ENCODE measurements at regions not wholly inside any gene's neighbourhood (a gene's known extent, or its start where the extent isn't known, plus 50 kb on each side); places are given as distances from the start of the nearest gene placed in this dataset.

DNA sequence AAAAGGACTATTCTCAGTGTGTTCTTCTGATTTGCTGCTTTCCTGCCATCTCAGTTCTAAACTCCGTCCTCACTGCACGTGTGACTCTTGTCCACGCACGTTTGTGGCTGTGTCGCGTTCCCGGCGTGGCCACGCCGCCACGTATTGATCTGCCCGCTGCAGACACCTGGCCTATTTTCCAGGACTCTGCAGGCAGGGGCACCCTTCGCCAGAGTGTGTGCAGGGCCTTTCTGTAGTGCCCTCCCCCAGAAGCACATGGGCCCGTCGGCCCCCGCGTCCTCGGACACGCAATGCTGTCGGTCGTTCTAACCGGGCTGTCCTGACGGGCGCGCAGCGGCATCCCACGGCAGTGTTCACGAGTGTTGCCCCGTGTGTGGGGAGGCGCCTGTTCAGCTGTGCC, 87.6 kb downstream of the YTHDF1 start:
- DNase-seq = no peak
- H3K9me3 ChIP-seq (ENCODE audit: control insufficient read depth in 2 of 3, low read length in 3 of 3) = no peaks in the 10 kb centered on the region
- no peaks in the 10 kb centered on the region for H3K27me3 ChIP-seq (ENCODE audit: control insufficient read depth in 2 of 2, insufficient read depth in 2 of 2, low read length in 2 of 2)

DNA sequence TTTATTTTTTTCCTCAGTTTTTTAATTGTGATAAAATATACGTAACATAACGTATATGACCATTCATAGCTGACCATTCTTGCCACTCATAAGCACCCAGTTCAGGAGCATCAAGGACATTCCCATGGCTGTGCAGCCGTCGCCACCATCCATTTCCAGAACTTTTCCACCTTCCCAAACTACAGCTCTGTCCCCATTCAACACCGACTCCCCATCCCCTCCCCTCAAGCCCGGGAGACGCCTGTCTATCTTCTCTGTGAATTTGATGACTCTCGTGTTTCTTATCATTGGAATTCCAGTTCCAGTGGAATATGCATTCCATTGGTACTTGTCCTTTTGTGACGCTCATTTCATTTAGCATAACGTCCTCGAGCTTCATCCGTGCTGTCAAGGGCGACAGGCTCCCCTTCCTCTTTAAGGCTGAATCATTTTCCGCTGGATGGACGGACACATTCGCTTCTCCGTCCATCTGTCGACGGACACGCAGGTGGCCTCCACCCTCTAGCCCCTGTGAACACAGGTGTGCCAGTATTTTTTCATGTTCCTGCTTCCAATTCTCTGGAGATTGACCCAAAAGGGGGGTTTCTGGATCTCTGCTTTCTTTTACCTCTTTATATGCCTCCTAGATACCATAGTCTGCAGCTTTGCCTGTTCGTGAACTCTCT, 88.1 kb downstream of the YTHDF1 start:
- no peaks in the 10 kb centered on the region for H3K36me3 ChIP-seq (ENCODE audit: control insufficient read depth in 2 of 3, insufficient read depth in 3 of 3, low read length in 3 of 3)
- CTCF ChIA-PET = no interaction called here
- Mint-ChIP-seq H3K27me3 (peaks cover 2 to 31% (median 17%) of the 10 kb centered on the region in 5 donors), H3K9me3 (peaks cover 0 to 2% (median 0%) of the 10 kb centered on the region in 11 donors), H3K36me3 (peaks cover 0 to 4% (median 0%) of the 10 kb centered on the region in 5 donors), H3K4me1 (no peaks in the 10 kb centered on the region), H3K27ac (no peak overlapping the region), H3K4me3 (no peak overlapping the region)
- POLR2A ChIA-PET = no interaction called here
- no peak overlapping the region for H3K4me3 ChIP-seq (ENCODE audit: low read length)
- no peak overlapping the region for H3K27ac ChIP-seq (ENCODE audit: low read depth, low read length)
- H3K4me1 ChIP-seq (ENCODE audit: control insufficient read depth in 2 of 2, insufficient read depth in 2 of 2, low read length in 2 of 2) = no peaks in the 10 kb centered on the region
- H3K9me3 ChIP-seq (ENCODE audit: control insufficient read depth in 2 of 3, low read length in 3 of 3) = no peaks in the 10 kb centered on the region
- ATAC-seq (no peak), DNase-seq (no peak)
- intact Hi-C loops (cut with micrococcal nuclease) = no loop called here
- no peaks in the 10 kb centered on the region for H3K27me3 ChIP-seq (ENCODE audit: control insufficient read depth in 2 of 2, insufficient read depth in 2 of 2, low read length in 2 of 2)

More for the DNA sequence above, 87.6 kb downstream of the YTHDF1 start:
- H3K4me1 ChIP-seq (ENCODE audit: control insufficient read depth in 2 of 2, insufficient read depth in 2 of 2, low read length in 2 of 2) = no peaks in the 10 kb centered on the region
- peaks cover 2 to 31% (median 17%) of the 10 kb centered on the region in 5 donors for H3K27me3 Mint-ChIP-seq
- no peak overlapping the region for H3K27ac Mint-ChIP-seq
- no peak overlapping the region for H3K4me3 Mint-ChIP-seq
- intact Hi-C loops (cut with micrococcal nuclease) = no loop called here
- CTCF ChIA-PET = no interaction called here
- ATAC-seq = no peak
- no peak overlapping the region for H3K27ac ChIP-seq (ENCODE audit: low read depth, low read length)
- H3K4me1 Mint-ChIP-seq = no peaks in the 10 kb centered on the region
- peaks cover 0 to 4% (median 0%) of the 10 kb centered on the region in 5 donors for H3K36me3 Mint-ChIP-seq
- no peaks in the 10 kb centered on the region for H3K36me3 ChIP-seq (ENCODE audit: control insufficient read depth in 2 of 3, insufficient read depth in 3 of 3, low read length in 3 of 3)
- H3K4me3 ChIP-seq (ENCODE audit: low read length) = no peak overlapping the region
- peaks cover 0 to 2% (median 0%) of the 10 kb centered on the region in 11 donors for H3K9me3 Mint-ChIP-seq
- POLR2A ChIA-PET = no interaction called here

DNA sequence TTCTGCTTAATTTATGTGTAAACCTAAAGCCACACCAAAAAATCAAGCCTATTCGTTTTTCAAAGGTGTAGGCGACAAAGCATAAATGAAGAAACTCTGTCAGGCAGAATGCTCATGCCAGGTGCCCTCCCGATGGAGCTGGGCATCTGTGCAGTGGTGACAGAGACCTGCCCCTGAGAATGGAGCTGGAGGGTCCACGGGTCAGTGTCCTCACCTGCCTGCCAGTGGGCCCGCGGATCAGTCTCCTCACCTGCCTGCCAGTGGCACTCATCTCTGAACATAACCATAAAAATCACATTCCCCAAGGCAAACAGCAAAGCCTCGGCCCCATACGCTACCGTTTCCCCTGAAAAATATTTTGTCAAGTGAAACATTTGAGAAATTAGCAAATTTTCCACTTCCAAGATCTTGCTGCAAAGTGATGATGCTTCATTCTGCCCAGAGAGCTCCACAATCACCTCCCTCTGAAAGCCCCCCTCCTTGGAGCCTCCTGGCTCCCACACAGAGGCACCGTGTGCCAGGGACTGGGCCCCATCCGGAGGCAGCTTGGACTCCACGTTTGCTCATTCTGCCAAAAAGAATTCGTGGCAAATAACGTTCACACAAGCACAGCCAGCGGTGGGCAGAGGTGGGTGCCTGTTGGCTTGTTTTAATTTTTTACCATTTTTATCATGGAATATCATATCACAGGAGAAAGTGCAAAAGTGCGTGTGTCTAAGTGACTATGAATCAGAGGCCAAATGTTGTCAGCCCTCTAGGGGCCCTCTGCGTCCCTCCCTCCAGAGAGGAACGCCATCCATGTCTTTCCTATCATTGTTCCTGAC, 88.8 kb downstream of the YTHDF1 start:
- Mint-ChIP-seq H3K27me3 (peaks cover 2 to 27% (median 15%) of the 10 kb centered on the region in 5 donors), H3K27ac (no peak overlapping the region), H3K4me1 (no peaks in the 10 kb centered on the region), H3K4me3 (no peak overlapping the region), H3K36me3 (peaks cover 0 to 4% (median 0%) of the 10 kb centered on the region in 5 donors), H3K9me3 (peaks cover 0 to 2% (median 0%) of the 10 kb centered on the region in 11 donors)
- Histone ChIP-seq H3K27me3 (ENCODE audit: control insufficient read depth in 2 of 2, insufficient read depth in 2 of 2, low read length in 2 of 2) (no peaks in the 10 kb centered on the region), H3K4me3 (ENCODE audit: low read length) (no peak overlapping the region), H3K36me3 (ENCODE audit: control insufficient read depth in 2 of 3, insufficient read depth in 3 of 3, low read length in 3 of 3) (no peaks in the 10 kb centered on the region), H3K27ac (ENCODE audit: low read depth, low read length) (no peak overlapping the region), H3K9me3 (ENCODE audit: control insufficient read depth in 2 of 3, low read length in 3 of 3) (no peaks in the 10 kb centered on the region), H3K4me1 (ENCODE audit: control insufficient read depth in 2 of 2, insufficient read depth in 2 of 2, low read length in 2 of 2) (no peaks in the 10 kb centered on the region)
- intact Hi-C loops (cut with micrococcal nuclease) = no loop called here
- POLR2A ChIA-PET = no interaction called here
- ATAC-seq (no peak), DNase-seq (no peak)
- CTCF ChIA-PET = no interaction called here

DNA sequence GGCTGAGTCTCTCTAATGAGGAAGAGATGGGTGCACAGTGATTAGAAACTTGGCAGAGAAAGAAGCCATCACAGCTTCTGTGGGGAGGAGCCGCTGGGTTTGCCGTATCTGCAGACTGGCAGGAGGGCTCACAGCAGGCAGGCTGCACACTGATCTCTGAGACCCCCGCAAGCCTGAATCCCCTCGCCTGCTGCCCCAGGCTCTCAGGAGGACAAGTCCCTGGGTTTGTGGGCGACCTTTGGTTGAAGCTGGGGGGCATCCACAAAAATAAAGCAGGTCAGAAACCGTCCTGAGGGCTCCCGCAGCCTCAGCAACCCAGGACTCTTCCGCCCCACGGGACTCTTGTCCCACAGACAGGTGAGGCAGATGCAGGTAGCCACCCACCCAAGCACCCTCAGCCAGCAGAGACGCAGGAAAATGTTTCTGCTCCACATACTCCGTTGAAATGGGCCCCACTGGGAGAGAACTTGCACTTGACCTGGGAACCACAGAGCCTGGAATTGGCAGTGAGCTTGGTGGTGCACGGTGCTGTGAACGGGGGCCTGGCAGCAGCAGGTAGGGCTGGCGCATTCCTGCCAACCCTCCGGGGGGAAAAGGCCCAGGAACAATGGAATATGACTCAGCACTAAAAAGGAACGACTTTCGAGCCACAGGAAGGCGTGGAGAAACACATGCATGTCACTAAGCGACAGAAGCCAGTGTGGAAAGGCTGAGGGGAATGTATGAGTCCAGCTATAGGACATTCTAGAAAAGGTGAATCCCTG, 89.9 kb downstream of the YTHDF1 start:
- intact Hi-C loops (cut with micrococcal nuclease) = no loop called here
- DNase-seq (no peak), ATAC-seq (no peak)
- H3K4me3 ChIP-seq (ENCODE audit: low read length) = no peak overlapping the region
- Mint-ChIP-seq H3K4me3 (no peak overlapping the region), H3K27ac (no peak overlapping the region), H3K4me1 (no peaks in the 10 kb centered on the region), H3K27me3 (peaks cover 2 to 17% (median 12%) of the 10 kb centered on the region in 5 donors), H3K36me3 (peaks cover 0 to 4% (median 0%) of the 10 kb centered on the region in 5 donors), H3K9me3 (peaks cover 0 to 2% (median 0%) of the 10 kb centered on the region in 11 donors)
- ChIA-PET POLR2A (no interaction called here), CTCF (no interaction called here)
- no peaks in the 10 kb centered on the region for H3K4me1 ChIP-seq (ENCODE audit: control insufficient read depth in 2 of 2, insufficient read depth in 2 of 2, low read length in 2 of 2)
- H3K27me3 ChIP-seq (ENCODE audit: control insufficient read depth in 2 of 2, insufficient read depth in 2 of 2, low read length in 2 of 2) = no peaks in the 10 kb centered on the region
- H3K27ac ChIP-seq (ENCODE audit: low read depth, low read length) = no peak overlapping the region
- no peaks in the 10 kb centered on the region for H3K9me3 ChIP-seq (ENCODE audit: control insufficient read depth in 2 of 3, low read length in 3 of 3)
- no peaks in the 10 kb centered on the region for H3K36me3 ChIP-seq (ENCODE audit: control insufficient read depth in 2 of 3, insufficient read depth in 3 of 3, low read length in 3 of 3)

DNA sequence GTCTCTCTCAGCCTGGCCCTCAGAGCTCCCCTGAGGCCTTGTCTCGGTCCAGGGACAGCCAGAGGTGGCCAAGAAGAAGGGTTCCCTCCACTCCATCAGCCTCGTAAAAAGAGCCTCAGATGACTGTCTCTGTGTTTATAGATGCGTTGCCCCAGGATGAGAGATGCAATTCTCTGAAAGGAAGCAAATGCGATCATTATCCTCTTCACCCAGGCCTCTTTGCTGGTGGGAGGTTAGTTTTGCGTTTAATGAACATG, 90.4 kb downstream of the YTHDF1 start:
- no peaks in the 10 kb centered on the region for H3K27me3 ChIP-seq (ENCODE audit: control insufficient read depth in 2 of 2, insufficient read depth in 2 of 2, low read length in 2 of 2)
- Mint-ChIP-seq H3K9me3 (peaks cover 0 to 2% (median 0%) of the 10 kb centered on the region in 11 donors), H3K4me3 (no peak overlapping the region), H3K27me3 (peaks cover 2 to 17% (median 12%) of the 10 kb centered on the region in 5 donors), H3K4me1 (no peaks in the 10 kb centered on the region), H3K36me3 (peaks cover 0 to 4% (median 0%) of the 10 kb centered on the region in 5 donors), H3K27ac (no peak overlapping the region)
- ChIA-PET CTCF (no interaction called here), POLR2A (no interaction called here)
- H3K27ac ChIP-seq (ENCODE audit: low read depth, low read length) = no peak overlapping the region
- no peaks in the 10 kb centered on the region for H3K36me3 ChIP-seq (ENCODE audit: control insufficient read depth in 2 of 3, insufficient read depth in 3 of 3, low read length in 3 of 3)
- no peaks in the 10 kb centered on the region for H3K4me1 ChIP-seq (ENCODE audit: control insufficient read depth in 2 of 2, insufficient read depth in 2 of 2, low read length in 2 of 2)
- no peak overlapping the region for H3K4me3 ChIP-seq (ENCODE audit: low read length)
- intact Hi-C loops (cut with micrococcal nuclease) = no loop called here
- no peaks in the 10 kb centered on the region for H3K9me3 ChIP-seq (ENCODE audit: control insufficient read depth in 2 of 3, low read length in 3 of 3)
- DNase-seq = no peak
- no peak for ATAC-seq

DNA sequence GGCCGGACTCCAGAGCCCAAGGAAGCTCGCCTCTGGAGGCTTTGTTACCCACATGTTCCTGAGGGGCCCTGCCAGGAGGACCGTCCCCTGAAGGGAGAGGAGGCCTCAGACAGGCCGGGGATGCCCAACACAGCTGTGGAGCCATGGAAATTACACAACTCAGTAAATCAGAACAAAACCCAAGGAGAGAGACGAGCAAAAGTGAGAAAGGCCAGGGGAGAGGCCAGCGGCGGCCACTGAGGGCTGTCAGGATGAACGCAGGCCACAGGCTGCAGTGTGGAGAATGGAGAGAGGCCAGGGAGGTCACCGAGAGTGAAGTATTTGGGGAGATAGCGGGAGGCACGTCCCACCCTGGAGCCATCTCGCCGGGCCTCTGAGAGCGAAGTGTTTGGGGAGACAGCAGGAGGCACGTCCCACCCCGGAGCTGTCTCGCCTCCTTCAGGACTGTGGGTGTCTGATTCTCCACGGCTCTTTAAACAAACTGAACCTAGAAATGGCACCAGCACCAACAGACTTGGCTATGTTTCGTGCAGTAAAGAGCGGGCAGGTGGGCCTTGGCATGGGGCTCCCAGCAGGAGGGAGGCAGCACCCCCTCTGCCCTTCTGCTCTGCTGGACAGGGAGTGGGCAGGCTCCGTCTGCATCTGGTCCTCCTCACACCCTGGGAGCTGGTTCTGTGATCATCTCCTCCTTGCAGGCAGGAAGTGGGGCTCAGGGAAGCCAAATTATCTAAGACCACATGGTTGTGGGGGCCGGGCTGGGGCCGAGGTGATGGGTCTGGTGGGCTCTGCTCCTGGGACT, 91.0 kb downstream of the YTHDF1 start:
- Mint-ChIP-seq H3K27ac (no peak overlapping the region), H3K27me3 (peaks cover 0 to 17% (median 12%) of the 10 kb centered on the region in 5 donors), H3K36me3 (peaks cover 0 to 4% (median 0%) of the 10 kb centered on the region in 5 donors), H3K4me1 (no peaks in the 10 kb centered on the region), H3K4me3 (no peak overlapping the region), H3K9me3 (peaks cover 0 to 2% (median 0%) of the 10 kb centered on the region in 11 donors)
- intact Hi-C loops (cut with micrococcal nuclease) = no loop called here
- ChIA-PET POLR2A (no interaction called here), CTCF (no interaction called here)
- no peak for ATAC-seq
- H3K27ac ChIP-seq (ENCODE audit: low read depth, low read length) = no peak overlapping the region
- no peak overlapping the region for H3K4me3 ChIP-seq (ENCODE audit: low read length)
- DNase-seq = no peak
- H3K27me3 ChIP-seq (ENCODE audit: control insufficient read depth in 2 of 2, insufficient read depth in 2 of 2, low read length in 2 of 2) = no peaks in the 10 kb centered on the region
- H3K4me1 ChIP-seq (ENCODE audit: control insufficient read depth in 2 of 2, insufficient read depth in 2 of 2, low read length in 2 of 2) = no peaks in the 10 kb centered on the region
- H3K36me3 ChIP-seq (ENCODE audit: control insufficient read depth in 2 of 3, insufficient read depth in 3 of 3, low read length in 3 of 3) = no peaks in the 10 kb centered on the region
- no peaks in the 10 kb centered on the region for H3K9me3 ChIP-seq (ENCODE audit: control insufficient read depth in 2 of 3, low read length in 3 of 3)

Measured in naive thymus-derived CD4-positive, alpha-beta T cell (primary cell).